GM18519 (cell line): ENCODE measurements at regions not wholly inside any gene's neighbourhood (a gene's known extent, or its start where the extent isn't known, plus 50 kb on each side); places are given as distances from the start of the nearest gene placed in this dataset.

Experiments used
- ATAC-seq: cut with Tn5 transposase; IDR thresholded peaks from one replicate; pipeline ENCODE4 v1.9.1; 2021; ENCODE audit warnings: mild to moderate bottlenecking, moderate library complexity; ENCODE audit not compliant: unreplicated experiment, low FRiP score

GRCh38 chr18:75654386-75654785, 226.9 kb upstream of the SMIM21 start:
- no peak for ATAC-seq

GRCh38 chr18:75652528-75652927, 225.0 kb upstream of the SMIM21 start:
- no peak for ATAC-seq

- ATAC-seq: no peak
These were observed 217.4 kb upstream of the SMIM21 start for GRCh38 chr18:75644871-75645270.

GRCh38 chr18:75643083-75643482, 215.6 kb upstream of the SMIM21 start:
- no peak for ATAC-seq

- ATAC-seq: no peak
These were observed 211.9 kb upstream of the SMIM21 start for GRCh38 chr18:75639472-75639831.

- no peak for ATAC-seq
These were observed 211.4 kb upstream of the SMIM21 start for GRCh38 chr18:75638776-75639471.

GRCh38 chr18:75638223-75638775, 210.8 kb upstream of the SMIM21 start:
- no peak for ATAC-seq

GRCh38 chr18:75635096-75635495, 207.6 kb upstream of the SMIM21 start:
- no peak for ATAC-seq

GRCh38 chr18:75625966-75626365, 198.5 kb upstream of the SMIM21 start:
- no peak for ATAC-seq

- ATAC-seq: no peak
These were observed 197.4 kb upstream of the SMIM21 start for GRCh38 chr18:75624869-75625268.

GRCh38 chr18:75621818-75622217, 194.3 kb upstream of the SMIM21 start:
- no peak for ATAC-seq

- no peak for ATAC-seq
These were observed 190.6 kb upstream of the SMIM21 start for GRCh38 chr18:75618146-75618545.

GRCh38 chr18:75612456-75612855, 185.0 kb upstream of the SMIM21 start:
- no peak for ATAC-seq

GRCh38 chr18:75607701-75608100, 180.2 kb upstream of the SMIM21 start:
- no peak for ATAC-seq

GRCh38 chr18:75592527-75592926, 165.0 kb upstream of the SMIM21 start:
- no peak for ATAC-seq

GRCh38 chr18:75588412-75588811, 160.9 kb upstream of the SMIM21 start:
- ATAC-seq: no peak

- ATAC-seq: no peak
These were observed 159.6 kb upstream of the SMIM21 start for GRCh38 chr18:75587131-75587530.

GRCh38 chr18:75586130-75586889, 158.8 kb upstream of the SMIM21 start:
- ATAC-seq: no peak

GRCh38 chr18:75582940-75583339, 155.4 kb upstream of the SMIM21 start:
- ATAC-seq: no peak

GRCh38 chr18:75582406-75582821, 154.9 kb upstream of the SMIM21 start:
- ATAC-seq: no peak

GRCh38 chr18:75581336-75582131, 154.0 kb upstream of the SMIM21 start:
- no peak for ATAC-seq
